ENCODE measurements at regions not wholly inside any gene's neighbourhood (a gene's known extent, or its start where the extent isn't known, plus 50 kb on each side); places are given as distances from the start of the nearest gene placed in this dataset.
"Not testable (repeated sequence)": the region's sequence is repeated elsewhere in the genome, so short reads cannot be mapped to it uniquely, and the experiment has no call there.

GRCh38 chr7:54419209-54419608 lies 123.0 kb upstream of the VSTM2A start:
- TF ChIP-seq CTCF (IDR thresholded peaks at IDR 0.05; ENCODE audit: insufficient read depth, low read depth, low read length): no peak
- no peak overlapping the region for H3K4me3 ChIP-seq (ENCODE audit: low read depth, low read length)
- DNase-seq (ENCODE audit: low read depth): no peak

DNA sequence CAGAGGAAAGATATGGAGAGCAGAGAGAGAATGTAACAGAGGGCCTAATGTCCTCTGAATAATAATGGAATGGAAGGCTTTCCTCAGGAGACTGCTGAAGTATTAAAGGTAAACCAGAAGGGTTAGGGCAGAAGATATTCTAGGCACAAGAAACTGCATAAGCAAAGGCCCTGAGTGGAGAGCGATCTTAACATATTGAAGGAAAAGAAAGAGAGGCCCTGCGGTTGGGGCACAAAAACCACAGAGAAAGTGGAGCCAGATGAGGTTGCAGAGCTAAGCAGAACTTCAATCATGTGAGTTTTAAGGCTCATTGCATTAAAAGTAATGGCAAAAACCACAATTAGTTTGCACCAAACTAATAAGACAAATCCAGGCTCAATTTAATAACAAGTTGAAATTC lies 115.8 kb upstream of the VSTM2A start:
- TF ChIP-seq CTCF (IDR thresholded peaks at IDR 0.05; ENCODE audit: insufficient read depth, low read depth, low read length): no peak
- no peak overlapping the region for H3K4me3 ChIP-seq (ENCODE audit: low read depth, low read length)
- no peak for DNase-seq (ENCODE audit: low read depth)

DNA sequence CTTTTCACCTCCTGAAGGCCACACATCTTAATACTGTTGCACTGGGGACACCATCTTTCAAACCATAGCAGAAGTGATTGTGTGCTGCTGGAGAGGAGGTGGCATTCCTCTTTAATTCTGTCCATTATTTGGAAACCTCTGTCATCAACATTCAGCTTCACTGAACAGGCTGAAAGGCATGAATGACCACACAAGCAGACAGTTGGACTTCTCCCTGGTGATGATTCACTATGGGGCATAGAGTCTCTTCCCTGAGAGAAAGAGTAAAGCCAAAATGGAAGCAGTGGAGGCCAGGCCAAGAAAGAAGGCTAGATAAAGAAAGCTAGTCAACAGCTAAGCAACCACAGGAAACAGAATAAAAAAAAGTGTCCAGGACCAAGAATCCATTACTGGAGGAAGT lies 113.1 kb upstream of the VSTM2A start:
- no peak for DNase-seq (ENCODE audit: low read depth)
- no peak overlapping the region for H3K4me3 ChIP-seq (ENCODE audit: low read depth, low read length)
- no peak for TF ChIP-seq CTCF (IDR thresholded peaks at IDR 0.05; ENCODE audit: insufficient read depth, low read depth, low read length)

GRCh38 chr7:54439391-54439790 lies 102.8 kb upstream of the VSTM2A start:
- no peak for TF ChIP-seq CTCF (IDR thresholded peaks at IDR 0.05; ENCODE audit: insufficient read depth, low read depth, low read length)
- no peak for DNase-seq (ENCODE audit: low read depth)
- no peak overlapping the region for H3K4me3 ChIP-seq (ENCODE audit: low read depth, low read length)

DNA sequence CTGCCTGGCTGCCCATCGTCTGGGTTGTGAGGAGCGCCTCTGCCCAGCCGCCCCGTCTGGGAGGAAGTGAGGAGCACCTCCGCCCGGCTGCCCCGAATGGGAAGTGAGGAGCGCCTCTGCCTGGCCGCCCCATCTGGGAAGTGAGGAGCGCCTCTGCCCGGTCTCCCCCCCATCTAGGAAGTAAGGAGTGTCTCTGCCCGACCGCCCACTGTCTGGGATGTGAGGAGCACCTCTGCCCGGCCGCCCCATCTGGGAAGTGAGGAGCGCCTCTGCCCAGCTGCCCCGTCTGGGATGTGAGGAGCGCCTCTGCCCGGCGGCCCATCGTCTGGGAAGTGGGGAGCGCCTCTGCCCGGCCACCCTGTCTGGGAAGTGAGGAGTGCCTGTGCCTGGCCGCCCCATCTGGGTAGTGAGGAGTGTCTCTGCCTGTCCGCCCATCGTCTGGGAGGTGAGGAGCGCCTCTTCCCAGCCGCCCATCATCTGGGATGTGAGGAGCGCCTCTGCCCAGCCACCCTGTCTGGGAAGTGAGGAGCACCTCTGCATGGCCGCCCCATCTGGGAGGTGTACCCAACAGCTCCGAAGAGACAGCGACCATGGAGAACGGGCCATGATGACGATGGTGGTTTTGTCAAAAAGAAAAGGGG lies 98.0 kb upstream of the VSTM2A start:
- H3K4me3 ChIP-seq (ENCODE audit: low read depth, low read length): not testable (repeated sequence)

GRCh38 chr7:54453168-54453567 lies 89.0 kb upstream of the VSTM2A start:
- not testable (repeated sequence) for H3K4me3 ChIP-seq (ENCODE audit: low read depth, low read length); DNase-seq (ENCODE audit: low read depth)

More for the DNA sequence above, 98.0 kb upstream of the VSTM2A start:
- not testable (repeated sequence) for DNase-seq (ENCODE audit: low read depth)

DNA sequence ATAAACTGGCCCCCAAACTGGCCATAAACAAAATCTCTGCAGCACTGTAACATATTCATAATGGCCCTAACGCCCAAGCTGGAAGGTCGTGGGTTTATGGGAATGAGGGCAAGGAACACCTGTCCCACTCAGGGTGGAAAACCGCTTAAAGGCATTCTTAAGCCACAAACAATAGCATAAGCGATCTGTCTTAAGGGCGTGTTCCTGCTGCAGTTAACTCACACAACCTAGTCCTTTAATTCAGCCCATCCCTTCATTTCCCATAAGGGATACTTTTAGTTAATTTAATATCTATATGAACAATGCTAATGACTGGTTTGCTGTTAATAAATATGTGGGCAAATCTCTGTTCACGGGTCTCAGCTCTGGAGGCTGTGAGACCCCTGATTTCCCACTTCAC lies 87.5 kb upstream of the VSTM2A start:
- H3K4me3 ChIP-seq (ENCODE audit: low read depth, low read length); DNase-seq (ENCODE audit: low read depth): not testable (repeated sequence)

DNA sequence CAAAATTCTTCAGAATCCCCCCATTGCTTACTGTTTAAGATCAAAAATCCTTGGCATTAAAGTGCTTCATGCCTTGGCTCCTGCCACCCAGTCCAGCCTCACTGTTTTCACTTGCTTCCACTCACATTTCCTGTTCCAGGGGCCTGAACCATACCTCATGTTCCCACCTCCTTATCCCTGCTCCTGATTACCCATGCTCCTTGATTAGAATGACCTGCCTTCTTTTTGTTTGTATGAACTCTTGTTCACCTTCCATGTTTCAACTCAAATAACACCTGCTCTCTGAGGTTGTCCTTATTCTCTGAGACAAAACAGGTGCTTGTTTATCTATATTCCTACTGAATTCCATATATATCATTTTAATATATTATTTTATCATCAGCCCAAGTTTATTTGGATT lies 77.1 kb upstream of the VSTM2A start:
- H3K4me3 ChIP-seq (ENCODE audit: low read depth, low read length): no peak overlapping the region
- no peak for TF ChIP-seq CTCF (IDR thresholded peaks at IDR 0.05; ENCODE audit: insufficient read depth, low read depth, low read length)
- DNase-seq (ENCODE audit: low read depth): no peak
